Astrocyte (in vitro differentiated cells and primary cell): ENCODE measurements at regions not wholly inside any gene's neighbourhood (a gene's known extent, or its start where the extent isn't known, plus 50 kb on each side); places are given as distances from the start of the nearest gene placed in this dataset.

ENCODE experiments used
- DNase-seq: peaks from one replicate; pipeline ENCODE4 v3.0.0-alpha.2; 2010; ENCODE audit warnings: low read depth
- FAIRE-seq: peaks from 2 replicates; lab custom pipeline; 2011; peaks lifted over from hg19 to GRCh38; lab: Jason Lieb, UNC
- H2AFZ ChIP-seq: 2 replicates; pipeline ENCODE4 v1.6.0; 2012; ENCODE audit warnings: low read depth, low read length, inconsistent platforms
- H3K27ac ChIP-seq: 2 replicates; pipeline ENCODE4 v1.5.1; 2011; ENCODE audit warnings: low read depth, low read length, inconsistent platforms
- H3K27me3 ChIP-seq: 2 replicates; pipeline ENCODE4 v1.6.0; 2011; ENCODE audit warnings: low read length, inconsistent platforms; ENCODE audit not compliant: insufficient read depth
- H3K36me3 ChIP-seq: 2 replicates; pipeline ENCODE4 v1.5.1; 2011; ENCODE audit warnings: low read length, inconsistent platforms; ENCODE audit not compliant: insufficient read depth
- H3K4me1 ChIP-seq: 2 replicates; pipeline ENCODE4 v1.5.1; 2011; ENCODE audit warnings: low read length, inconsistent platforms; ENCODE audit not compliant: insufficient read depth
- H3K4me2 ChIP-seq: 2 replicates; pipeline ENCODE4 v1.6.0; 2012; ENCODE audit warnings: low read length, inconsistent platforms
- H3K4me3 ChIP-seq: 2 replicates; pipeline ENCODE4 v1.5.1; 2011; ENCODE audit warnings: low read depth, mild to moderate bottlenecking, low read length, inconsistent platforms; ENCODE audit not compliant: insufficient read depth
- H3K79me2 ChIP-seq: 2 replicates; pipeline ENCODE4 v1.6.0; 2012; ENCODE audit warnings: mild to moderate bottlenecking, low read length, inconsistent platforms; ENCODE audit not compliant: insufficient read depth
- H3K9ac ChIP-seq: 2 replicates; pipeline ENCODE4 v1.6.0; 2012; ENCODE audit warnings: mild to moderate bottlenecking, low read length, inconsistent platforms
- H3K9me3 ChIP-seq: 2 replicates; pipeline ENCODE4 v1.5.1; 2012; ENCODE audit warnings: low read depth, mild to moderate bottlenecking, low read length, inconsistent platforms; ENCODE audit not compliant: insufficient read depth
- H4K20me1 ChIP-seq: 2 replicates; pipeline ENCODE4 v1.6.0; 2012; ENCODE audit warnings: low read length, inconsistent platforms; ENCODE audit not compliant: insufficient read depth
- H3K27ac Mint-ChIP-seq: one replicate; pipeline ENCODE4 v1.8.0; 2021; ENCODE audit warnings: mild to moderate bottlenecking, mixed read lengths; ENCODE audit not compliant: unreplicated experiment
- H3K27me3 Mint-ChIP-seq: one replicate; pipeline ENCODE4 v1.8.0; 2021; ENCODE audit warnings: low read depth, mixed read lengths; ENCODE audit not compliant: unreplicated experiment
- H3K36me3 Mint-ChIP-seq: one replicate; pipeline ENCODE4 v1.8.0; 2021; ENCODE audit warnings: low read depth, mixed read lengths; ENCODE audit not compliant: unreplicated experiment
- H3K4me1 Mint-ChIP-seq: one replicate; pipeline ENCODE4 v1.8.0; 2021; ENCODE audit warnings: low read depth, mixed read lengths; ENCODE audit not compliant: unreplicated experiment
- H3K4me3 Mint-ChIP-seq: one replicate; pipeline ENCODE4 v1.8.0; 2021; ENCODE audit warnings: mild to moderate bottlenecking, moderate library complexity, mixed read lengths; ENCODE audit not compliant: unreplicated experiment
- H3K9me3 Mint-ChIP-seq: one replicate; pipeline ENCODE4 v1.8.0; 2021; ENCODE audit warnings: mild to moderate bottlenecking, mixed read lengths; ENCODE audit not compliant: unreplicated experiment
- EZH2 ChIP-seq: IDR thresholded peaks from 2 replicates; pipeline ENCODE4 v1.6.1; 2012; ENCODE audit warnings: mild to moderate bottlenecking, low read length, inconsistent platforms; ENCODE audit not compliant: insufficient read depth
- TF ChIP-seq, protein P1 (sequence below): IDR thresholded peaks from 2 replicates; pipeline ENCODE4 v1.5.1; 2011; ENCODE audit warnings: low read depth, mild to moderate bottlenecking, inconsistent platforms, low read length, moderate library complexity; ENCODE audit not compliant: insufficient read depth

- FAIRE-seq = no peak
- TF ChIP-seq EZH2 = no peak
- TF ChIP-seq, protein P1, sequence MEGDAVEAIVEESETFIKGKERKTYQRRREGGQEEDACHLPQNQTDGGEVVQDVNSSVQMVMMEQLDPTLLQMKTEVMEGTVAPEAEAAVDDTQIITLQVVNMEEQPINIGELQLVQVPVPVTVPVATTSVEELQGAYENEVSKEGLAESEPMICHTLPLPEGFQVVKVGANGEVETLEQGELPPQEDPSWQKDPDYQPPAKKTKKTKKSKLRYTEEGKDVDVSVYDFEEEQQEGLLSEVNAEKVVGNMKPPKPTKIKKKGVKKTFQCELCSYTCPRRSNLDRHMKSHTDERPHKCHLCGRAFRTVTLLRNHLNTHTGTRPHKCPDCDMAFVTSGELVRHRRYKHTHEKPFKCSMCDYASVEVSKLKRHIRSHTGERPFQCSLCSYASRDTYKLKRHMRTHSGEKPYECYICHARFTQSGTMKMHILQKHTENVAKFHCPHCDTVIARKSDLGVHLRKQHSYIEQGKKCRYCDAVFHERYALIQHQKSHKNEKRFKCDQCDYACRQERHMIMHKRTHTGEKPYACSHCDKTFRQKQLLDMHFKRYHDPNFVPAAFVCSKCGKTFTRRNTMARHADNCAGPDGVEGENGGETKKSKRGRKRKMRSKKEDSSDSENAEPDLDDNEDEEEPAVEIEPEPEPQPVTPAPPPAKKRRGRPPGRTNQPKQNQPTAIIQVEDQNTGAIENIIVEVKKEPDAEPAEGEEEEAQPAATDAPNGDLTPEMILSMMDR = no peak
- H3K27ac Mint-ChIP-seq = no peak overlapping the region
Measured at GRCh38 chr17:77033892-77034404, 106.8 kb upstream of the SEC14L1 start.

DNA sequence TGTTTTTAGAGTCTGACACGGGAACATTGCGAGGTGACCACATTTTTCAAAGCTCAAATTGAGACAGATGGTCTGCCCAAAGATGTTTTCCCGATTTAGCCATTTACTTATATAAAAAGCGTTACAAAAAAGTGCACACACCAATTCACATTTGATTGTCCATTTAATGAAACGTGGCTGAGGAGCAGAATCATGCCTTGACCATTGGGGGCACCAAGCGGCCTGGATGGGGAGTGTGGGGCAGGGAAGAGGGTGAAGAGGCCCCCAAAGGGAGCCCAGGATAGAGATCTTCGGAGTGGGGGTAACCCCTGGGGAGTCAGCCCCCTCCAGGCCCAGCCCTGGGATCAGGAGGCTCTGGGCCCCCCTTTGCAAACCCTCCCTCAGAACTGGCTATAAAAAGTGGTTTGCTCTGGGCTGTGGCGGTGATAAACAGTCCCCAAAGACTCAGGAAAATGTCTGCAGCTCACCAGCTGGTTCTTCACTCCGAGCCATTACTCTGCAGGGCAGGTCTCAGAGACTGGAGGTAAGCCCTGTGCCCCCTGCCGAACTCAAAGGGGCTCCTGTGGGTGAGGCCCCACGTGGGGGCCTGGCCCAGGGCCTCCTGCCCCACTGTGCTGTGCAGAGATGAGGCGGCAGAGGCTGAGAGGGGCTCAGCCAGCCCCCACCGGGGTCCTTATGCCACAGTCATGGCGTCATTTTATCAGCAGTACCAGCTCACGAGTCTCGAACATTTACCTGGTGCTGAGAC, 105.9 kb upstream of the SEC14L1 start:
- no peak overlapping the region for H3K9ac ChIP-seq
- no peak overlapping the region for H3K4me2 ChIP-seq
- DNase-seq (no peak), FAIRE-seq (no peak)
- Mint-ChIP-seq H3K27ac (no peak overlapping the region), H3K4me3 (no peak overlapping the region), H3K36me3 (peaks cover 3% of the 10 kb centered on the region), H3K4me1 (no peaks in the 10 kb centered on the region), H3K9me3 (peaks cover 9% of the 10 kb centered on the region), H3K27me3 (peaks cover 39% of the 10 kb centered on the region)
- no peaks in the 10 kb centered on the region for H3K36me3 ChIP-seq
- no peak overlapping the region for H3K27ac ChIP-seq
- H3K4me1 ChIP-seq = no peaks in the 10 kb centered on the region
- TF ChIP-seq, protein P1 = no peak
- TF ChIP-seq EZH2 = no peak
- H4K20me1 ChIP-seq = no peaks in the 10 kb centered on the region
- H3K79me2 ChIP-seq = no peaks in the 10 kb centered on the region
- no peak overlapping the region for H2AFZ ChIP-seq
- peaks cover 6% of the 10 kb centered on the region for H3K9me3 ChIP-seq
- peaks cover 7% of the 10 kb centered on the region for H3K27me3 ChIP-seq
- H3K4me3 ChIP-seq = no peak overlapping the region

More at GRCh38 chr17:77033892-77034404, 106.8 kb upstream of the SEC14L1 start:
- Histone ChIP-seq H3K4me3 (no peak overlapping the region), H4K20me1 (no peaks in the 10 kb centered on the region), H3K9ac (no peak overlapping the region), H3K4me1 (no peaks in the 10 kb centered on the region), H3K27me3 (peaks cover 7% of the 10 kb centered on the region), H3K36me3 (no peaks in the 10 kb centered on the region), H3K9me3 (peaks cover 6% of the 10 kb centered on the region), H3K79me2 (no peaks in the 10 kb centered on the region), H3K27ac (no peak overlapping the region), H3K4me2 (no peak overlapping the region), H2AFZ (no peak overlapping the region)
- Mint-ChIP-seq H3K4me1 (no peaks in the 10 kb centered on the region), H3K36me3 (peaks cover 3% of the 10 kb centered on the region), H3K27me3 (peaks cover 32% of the 10 kb centered on the region), H3K4me3 (no peak overlapping the region), H3K9me3 (peaks cover 9% of the 10 kb centered on the region)
- DNase-seq = no peak

DNA sequence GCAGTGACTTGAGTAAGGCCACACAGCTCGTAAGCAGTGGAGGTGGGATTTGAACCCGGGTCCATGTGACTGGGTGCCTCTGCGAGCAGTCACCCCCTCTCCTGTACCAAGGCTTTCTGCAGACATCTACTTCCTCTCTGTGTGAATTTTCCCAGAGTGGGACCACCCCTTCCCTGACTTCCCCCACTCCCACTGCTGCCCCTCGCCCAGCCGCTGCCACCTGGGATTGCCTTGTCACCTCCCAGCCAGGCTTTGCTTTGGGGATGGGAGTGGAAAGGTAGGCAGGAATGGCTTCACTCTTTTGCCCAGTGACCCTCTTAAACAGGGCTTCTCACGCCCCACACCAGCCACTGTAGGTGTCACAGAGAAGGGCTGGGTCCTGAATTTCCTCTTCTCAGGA, 105.2 kb upstream of the SEC14L1 start:
- no peak for FAIRE-seq
- Mint-ChIP-seq H3K9me3 (peaks cover 9% of the 10 kb centered on the region), H3K4me1 (no peaks in the 10 kb centered on the region), H3K4me3 (no peak overlapping the region), H3K36me3 (peaks cover 3% of the 10 kb centered on the region), H3K27ac (no peak overlapping the region), H3K27me3 (peaks cover 40% of the 10 kb centered on the region)
- H3K27me3 ChIP-seq = peaks cover 7% of the 10 kb centered on the region
- no peak overlapping the region for H3K4me2 ChIP-seq
- H3K36me3 ChIP-seq = no peaks in the 10 kb centered on the region
- H3K79me2 ChIP-seq = no peaks in the 10 kb centered on the region
- no peak overlapping the region for H3K27ac ChIP-seq
- H2AFZ ChIP-seq = no peak overlapping the region
- H3K4me1 ChIP-seq = no peaks in the 10 kb centered on the region
- H3K9me3 ChIP-seq = peaks cover 6% of the 10 kb centered on the region
- TF ChIP-seq EZH2 = no peak
- TF ChIP-seq, protein P1 = no peak
- no peak overlapping the region for H3K4me3 ChIP-seq
- H3K9ac ChIP-seq = no peak overlapping the region
- no peak for DNase-seq
- no peaks in the 10 kb centered on the region for H4K20me1 ChIP-seq
